ENCODE measurements at regions not wholly inside any gene's neighbourhood (a gene's known extent, or its start where the extent isn't known, plus 50 kb on each side); places are given as distances from the start of the nearest gene placed in this dataset.

DNA sequence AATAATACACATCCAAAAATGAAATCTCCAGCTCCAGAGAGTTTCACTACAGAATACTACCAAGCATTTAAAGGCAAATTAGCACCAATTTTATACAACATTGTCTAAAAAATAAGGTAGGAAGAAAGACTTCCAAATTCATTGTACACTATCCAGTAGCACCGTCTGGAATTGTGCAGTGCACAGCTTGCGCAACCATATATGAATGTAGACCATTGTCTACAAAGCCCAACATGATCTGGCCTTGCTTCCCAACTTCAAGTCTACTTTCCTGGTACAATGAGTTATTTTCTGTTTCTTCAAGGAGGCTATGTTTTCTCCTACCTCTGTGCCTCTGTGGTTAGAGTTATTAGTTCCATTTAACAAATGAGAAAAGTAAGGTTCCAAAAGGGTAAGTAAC, 115.4 kb upstream of the FOXK1 start:
- TF ChIP-seq, protein P1, sequence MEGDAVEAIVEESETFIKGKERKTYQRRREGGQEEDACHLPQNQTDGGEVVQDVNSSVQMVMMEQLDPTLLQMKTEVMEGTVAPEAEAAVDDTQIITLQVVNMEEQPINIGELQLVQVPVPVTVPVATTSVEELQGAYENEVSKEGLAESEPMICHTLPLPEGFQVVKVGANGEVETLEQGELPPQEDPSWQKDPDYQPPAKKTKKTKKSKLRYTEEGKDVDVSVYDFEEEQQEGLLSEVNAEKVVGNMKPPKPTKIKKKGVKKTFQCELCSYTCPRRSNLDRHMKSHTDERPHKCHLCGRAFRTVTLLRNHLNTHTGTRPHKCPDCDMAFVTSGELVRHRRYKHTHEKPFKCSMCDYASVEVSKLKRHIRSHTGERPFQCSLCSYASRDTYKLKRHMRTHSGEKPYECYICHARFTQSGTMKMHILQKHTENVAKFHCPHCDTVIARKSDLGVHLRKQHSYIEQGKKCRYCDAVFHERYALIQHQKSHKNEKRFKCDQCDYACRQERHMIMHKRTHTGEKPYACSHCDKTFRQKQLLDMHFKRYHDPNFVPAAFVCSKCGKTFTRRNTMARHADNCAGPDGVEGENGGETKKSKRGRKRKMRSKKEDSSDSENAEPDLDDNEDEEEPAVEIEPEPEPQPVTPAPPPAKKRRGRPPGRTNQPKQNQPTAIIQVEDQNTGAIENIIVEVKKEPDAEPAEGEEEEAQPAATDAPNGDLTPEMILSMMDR (IDR thresholded peaks at IDR 0.05; ENCODE audit: poor library complexity): no peak
- TF ChIP-seq EZH2 (IDR thresholded peaks at IDR 0.05; ENCODE audit: borderline replicate concordance): no peak
